Caco-2 (cell line): ENCODE measurements at regions not wholly inside any gene's neighbourhood (a gene's known extent, or its start where the extent isn't known, plus 50 kb on each side); places are given as distances from the start of the nearest gene placed in this dataset.

Experiments used
- BruUV-seq: library from RNA; stranded (reverse); fragments of 400-500 nt; replicated peaks from 2 replicates; lab custom pipeline; 2021; lab: Mats Ljungman, UMichigan
- CTCF ChIA-PET: fragments of 300-600 bp; sonication (Branson Sonifier 250); formaldehyde crosslinking; loops from one replicate; lab custom pipeline; 2022; ENCODE audit warnings: antibody characterized with exemption; lab: Charles Lee
- POLR2A ChIA-PET: fragments of 300-600 bp; sonication (Branson Sonifier 250); formaldehyde crosslinking; loops from one replicate; lab custom pipeline; 2022; ENCODE audit warnings: antibody characterized with exemption; lab: Charles Lee
- DNase-seq, 2 experiments: peaks; one replicate each; pipeline versions ENCODE4 v3.0.0 to v3.0.0-alpha.2; 2020 to 2022
- H3K27me3 ChIP-seq: replicated peaks from 2 replicates; pipeline ENCODE4 v1.6.0; 2011; ENCODE audit warnings: low read length; ENCODE audit not compliant: control insufficient read depth, insufficient read depth
- H3K36me3 ChIP-seq: 2 replicates; pipeline ENCODE4 v1.5.1; 2011; ENCODE audit warnings: low read length; ENCODE audit not compliant: control insufficient read depth, insufficient read depth
- H3K4me1 ChIP-seq: fragments of 250-450 bp; sonication (Bioruptor Pico); 2 replicates; pipeline ENCODE4 v1.5.1; 2020; ENCODE audit warnings: mild to moderate bottlenecking
- H3K4me3 ChIP-seq: 2 replicates; pipeline ENCODE4 v1.5.1; 2011; ENCODE audit warnings: low read depth, mild to moderate bottlenecking, control low read depth, low read length
- H3K9me3 ChIP-seq: fragments of 250-450 bp; sonication (Bioruptor Pico); 2 replicates; pipeline ENCODE4 v1.5.1; 2020; ENCODE audit warnings: mild to moderate bottlenecking, moderate library complexity
- H3K27ac Mint-ChIP-seq: one replicate; pipeline ENCODE4 v1.8.0; 2022; ENCODE audit warnings: mixed read lengths; ENCODE audit not compliant: unreplicated experiment
- H3K27me3 Mint-ChIP-seq: one replicate; pipeline ENCODE4 v1.8.0; 2022; ENCODE audit warnings: mixed read lengths; ENCODE audit not compliant: insufficient read depth, unreplicated experiment
- H3K36me3 Mint-ChIP-seq: one replicate; pipeline ENCODE4 v1.8.0; 2022; ENCODE audit warnings: mild to moderate bottlenecking, mixed read lengths; ENCODE audit not compliant: insufficient read depth, unreplicated experiment
- H3K4me1 Mint-ChIP-seq: one replicate; pipeline ENCODE4 v1.8.0; 2022; ENCODE audit warnings: low read depth, mixed read lengths; ENCODE audit not compliant: unreplicated experiment
- H3K4me3 Mint-ChIP-seq: one replicate; pipeline ENCODE4 v1.8.0; 2022; ENCODE audit warnings: mild to moderate bottlenecking, moderate library complexity, mixed read lengths; ENCODE audit not compliant: unreplicated experiment
- H3K9me3 Mint-ChIP-seq: one replicate; pipeline ENCODE4 v1.8.0; 2022; ENCODE audit warnings: mixed read lengths; ENCODE audit not compliant: unreplicated experiment
- intact Hi-C: fragments of 100-400 bp; cut with micrococcal nuclease; formaldehyde crosslinking; loops from one replicate; pipeline ENCODE4 v1.10.0; 2022; ENCODE audit not compliant: unreplicated experiment
- TF ChIP-seq, protein P1 (sequence below), 2 experiments: fragments of 200-600 bp in 1 of 2; IDR thresholded peaks; 1 replicate in 1 of 2; 2 replicates in 1 of 2; pipeline versions ENCODE4 v1.5.1 to v1.8.0; 2011 to 2022; ENCODE audit warnings: antibody characterized with exemption in 1 of 2, control low read depth in 1 of 2, inconsistent platforms in 1 of 2, low read depth in 1 of 2, low read length in 1 of 2, mild to moderate bottlenecking in 1 of 2, moderate library complexity in 1 of 2; ENCODE audit not compliant: insufficient read depth in 1 of 2, severe bottlenecking in 1 of 2, unreplicated experiment in 1 of 2

DNA sequence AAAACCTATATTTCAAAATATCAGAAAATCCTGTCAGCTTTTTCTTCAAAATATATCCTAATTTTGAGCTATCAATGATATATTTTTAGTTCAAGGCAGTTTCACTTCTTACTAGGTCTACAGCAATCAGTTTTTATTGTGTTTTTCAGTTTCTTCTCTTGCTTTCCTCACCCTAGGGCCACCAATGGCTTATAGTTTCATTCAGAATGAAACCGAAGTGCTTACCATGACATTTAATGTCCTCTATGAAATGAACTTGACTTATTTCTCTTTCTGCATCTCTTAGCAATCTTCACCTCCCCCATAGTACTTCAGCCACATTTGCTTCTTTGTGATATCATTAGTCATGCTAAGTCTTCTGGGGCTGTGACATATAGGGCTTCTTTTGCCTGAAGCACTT, 100.3 kb downstream of the ARL5B start:
- POLR2A ChIA-PET = no interaction called here
- CTCF ChIA-PET = no interaction called here

DNA sequence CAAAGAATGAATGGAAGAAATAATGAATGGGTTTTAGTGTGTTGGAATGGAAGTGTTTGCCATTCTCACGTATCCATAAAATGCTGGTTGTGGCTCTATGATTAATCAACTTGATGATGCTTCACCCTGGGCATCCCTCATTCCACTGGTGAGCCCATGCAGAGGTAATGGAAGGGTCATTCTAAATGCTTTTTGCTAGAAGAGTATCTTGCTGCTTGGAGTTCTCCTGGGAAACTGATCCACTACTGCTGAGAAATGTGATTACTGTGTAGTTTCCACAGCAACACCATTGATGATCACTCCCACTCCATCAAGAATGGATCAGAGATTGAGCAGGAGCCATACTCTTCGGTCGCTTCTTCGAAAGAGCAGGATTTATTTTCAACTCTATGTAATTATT, 101.6 kb downstream of the ARL5B start:
- no peak overlapping the region for H3K4me3 ChIP-seq
- no peak overlapping the region for H3K27ac Mint-ChIP-seq
- H3K27me3 ChIP-seq = no peaks in the 10 kb centered on the region
- no peaks in the 10 kb centered on the region for H3K9me3 ChIP-seq
- no peaks in the 10 kb centered on the region for H3K36me3 ChIP-seq
- H3K4me1 ChIP-seq = no peaks in the 10 kb centered on the region
- H3K4me3 Mint-ChIP-seq = no peak overlapping the region
- H3K27me3 Mint-ChIP-seq = peaks cover 7% of the 10 kb centered on the region
- no peaks in the 10 kb centered on the region for H3K9me3 Mint-ChIP-seq
- no peaks in the 10 kb centered on the region for H3K4me1 Mint-ChIP-seq
- H3K36me3 Mint-ChIP-seq = no peaks in the 10 kb centered on the region
- CTCF ChIA-PET = no interaction called here
- BruUV-seq = no TSS peak
- TF ChIP-seq, protein P1, sequence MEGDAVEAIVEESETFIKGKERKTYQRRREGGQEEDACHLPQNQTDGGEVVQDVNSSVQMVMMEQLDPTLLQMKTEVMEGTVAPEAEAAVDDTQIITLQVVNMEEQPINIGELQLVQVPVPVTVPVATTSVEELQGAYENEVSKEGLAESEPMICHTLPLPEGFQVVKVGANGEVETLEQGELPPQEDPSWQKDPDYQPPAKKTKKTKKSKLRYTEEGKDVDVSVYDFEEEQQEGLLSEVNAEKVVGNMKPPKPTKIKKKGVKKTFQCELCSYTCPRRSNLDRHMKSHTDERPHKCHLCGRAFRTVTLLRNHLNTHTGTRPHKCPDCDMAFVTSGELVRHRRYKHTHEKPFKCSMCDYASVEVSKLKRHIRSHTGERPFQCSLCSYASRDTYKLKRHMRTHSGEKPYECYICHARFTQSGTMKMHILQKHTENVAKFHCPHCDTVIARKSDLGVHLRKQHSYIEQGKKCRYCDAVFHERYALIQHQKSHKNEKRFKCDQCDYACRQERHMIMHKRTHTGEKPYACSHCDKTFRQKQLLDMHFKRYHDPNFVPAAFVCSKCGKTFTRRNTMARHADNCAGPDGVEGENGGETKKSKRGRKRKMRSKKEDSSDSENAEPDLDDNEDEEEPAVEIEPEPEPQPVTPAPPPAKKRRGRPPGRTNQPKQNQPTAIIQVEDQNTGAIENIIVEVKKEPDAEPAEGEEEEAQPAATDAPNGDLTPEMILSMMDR (IDR thresholded peaks at IDR 0.05; ENCODE audit: insufficient read depth in 1 of 2, low read depth in 1 of 2, low read length in 1 of 2, severe bottlenecking in 1 of 2, unreplicated experiment in 1 of 2) = no peak
- DNase-seq = no peak
- intact Hi-C loops = no loop called here
- POLR2A ChIA-PET = no interaction called here

More for the DNA sequence above, 100.3 kb downstream of the ARL5B start:
- intact Hi-C loops = no loop called here
- Histone ChIP-seq H3K9me3 (no peaks in the 10 kb centered on the region), H3K4me1 (no peaks in the 10 kb centered on the region), H3K4me3 (no peak overlapping the region), H3K27me3 (no peaks in the 10 kb centered on the region), H3K36me3 (no peaks in the 10 kb centered on the region)
- no peak overlapping the region for H3K4me3 Mint-ChIP-seq
- no peak overlapping the region for H3K27ac Mint-ChIP-seq
- no TSS peak for BruUV-seq
- no peaks in the 10 kb centered on the region for H3K4me1 Mint-ChIP-seq
- no peaks in the 10 kb centered on the region for H3K9me3 Mint-ChIP-seq
- DNase-seq = no peak
- H3K27me3 Mint-ChIP-seq = peaks cover 10% of the 10 kb centered on the region
- TF ChIP-seq, protein P1 (IDR thresholded peaks at IDR 0.05; ENCODE audit: insufficient read depth in 1 of 2, low read depth in 1 of 2, low read length in 1 of 2, severe bottlenecking in 1 of 2, unreplicated experiment in 1 of 2) = no peak
- no peaks in the 10 kb centered on the region for H3K36me3 Mint-ChIP-seq

DNA sequence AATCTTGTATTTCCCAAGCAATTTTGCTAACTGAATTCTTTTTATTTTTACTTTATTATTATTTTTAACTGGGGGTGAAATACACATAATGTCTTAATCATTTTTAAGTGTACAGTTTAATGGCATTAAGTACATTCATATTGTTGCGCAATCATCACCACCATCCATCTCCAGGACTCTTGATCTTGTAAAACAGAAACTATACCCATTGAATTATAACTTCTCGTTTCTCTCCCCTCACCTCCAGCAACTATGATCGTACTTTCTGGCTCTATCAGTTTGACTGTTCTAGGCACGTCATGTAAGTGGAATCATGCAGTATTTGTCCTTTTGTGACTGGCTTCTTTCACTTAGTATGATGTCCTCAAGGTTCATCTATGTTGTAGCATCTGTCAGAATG, 108.8 kb downstream of the ARL5B start:
- Mint-ChIP-seq H3K27ac (no peak overlapping the region), H3K36me3 (no peaks in the 10 kb centered on the region), H3K27me3 (peaks cover 6% of the 10 kb centered on the region), H3K4me3 (no peak overlapping the region), H3K4me1 (no peaks in the 10 kb centered on the region), H3K9me3 (peaks cover 9% of the 10 kb centered on the region)
- H3K4me1 ChIP-seq = no peaks in the 10 kb centered on the region
- H3K27me3 ChIP-seq = no peaks in the 10 kb centered on the region
- no peaks in the 10 kb centered on the region for H3K9me3 ChIP-seq
- TF ChIP-seq, protein P1 (IDR thresholded peaks at IDR 0.05; ENCODE audit: insufficient read depth in 1 of 2, low read depth in 1 of 2, low read length in 1 of 2, severe bottlenecking in 1 of 2, unreplicated experiment in 1 of 2) = no peak
- POLR2A ChIA-PET = no interaction called here
- DNase-seq = no peak
- H3K36me3 ChIP-seq = no peaks in the 10 kb centered on the region
- no TSS peak for BruUV-seq
- H3K4me3 ChIP-seq = no peak overlapping the region
- CTCF ChIA-PET = no interaction called here
- intact Hi-C loops = no loop called here
